ENCODE measurements at regions not wholly inside any gene's neighbourhood (a gene's known extent, or its start where the extent isn't known, plus 50 kb on each side); places are given as distances from the start of the nearest gene placed in this dataset.

DNA sequence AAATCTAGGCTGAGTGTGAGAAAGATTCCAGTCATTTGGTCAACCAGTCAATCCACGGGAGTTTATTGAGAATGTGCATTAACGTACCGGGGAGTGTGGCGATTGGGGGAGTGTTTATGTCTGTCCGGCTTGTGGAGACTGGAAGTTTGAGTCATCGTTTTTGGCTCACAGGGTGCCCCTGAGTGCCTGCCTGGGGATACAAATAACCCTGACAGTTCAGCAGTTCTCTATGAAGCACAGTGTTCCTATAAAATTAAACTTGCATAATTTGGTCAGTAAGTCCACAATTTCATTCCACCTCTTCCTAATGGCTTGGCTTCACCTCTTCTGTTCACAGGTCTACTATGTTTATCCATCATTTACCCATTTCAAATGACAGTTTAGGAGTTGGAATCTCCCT lies 72.6 kb upstream of the PLEKHG1 start:
- TF ChIP-seq POLR2A (IDR thresholded peaks at IDR 0.05) (no peak), CTCF (IDR thresholded peaks at IDR 0.05) (no peak), EP300 (IDR thresholded peaks at IDR 0.05) (no peak), POLR2AphosphoS5 (IDR thresholded peaks at IDR 0.05) (no peak)

Measured in suprapubic skin (tissue), 4 donors.